ENCODE measurements at regions not wholly inside any gene's neighbourhood (a gene's known extent, or its start where the extent isn't known, plus 50 kb on each side); places are given as distances from the start of the nearest gene placed in this dataset.

- no peak for DNase-seq (ENCODE audit: extremely low read depth, low read depth)
Measured at GRCh38 chrX:20352935-20353336, 86.2 kb upstream of the RPS6KA3 start.

- no peak for DNase-seq (ENCODE audit: extremely low read depth, low read depth)
Measured at GRCh38 chrX:20352504-20352903, 85.8 kb upstream of the RPS6KA3 start.

GRCh38 chrX:20350596-20350995 lies 83.9 kb upstream of the RPS6KA3 start:
- DNase-seq (ENCODE audit: extremely low read depth, low read depth), result no peak

GRCh38 chrX:20348139-20348538 lies 81.4 kb upstream of the RPS6KA3 start:
- DNase-seq (ENCODE audit: extremely low read depth, low read depth), result no peak

- no peak for DNase-seq (ENCODE audit: extremely low read depth, low read depth)
Measured at GRCh38 chrX:20347481-20347880, 80.8 kb upstream of the RPS6KA3 start.

GRCh38 chrX:20333672-20334071 lies 67.0 kb upstream of the RPS6KA3 start:
- no peak for DNase-seq (ENCODE audit: extremely low read depth, low read depth)

GRCh38 chrX:20330545-20330944 lies 63.8 kb upstream of the RPS6KA3 start:
- no peak for DNase-seq (ENCODE audit: extremely low read depth, low read depth)

GRCh38 chrX:20329435-20329834 lies 62.7 kb upstream of the RPS6KA3 start:
- DNase-seq (ENCODE audit: extremely low read depth, low read depth), result no peak

- DNase-seq (ENCODE audit: extremely low read depth, low read depth), result no peak
Measured at GRCh38 chrX:20325786-20326388, 59.2 kb upstream of the RPS6KA3 start.

- DNase-seq (ENCODE audit: extremely low read depth, low read depth), result no peak
Measured at GRCh38 chrX:20322887-20323286, 56.2 kb upstream of the RPS6KA3 start.

GRCh38 chrX:20320461-20321159 lies 53.9 kb upstream of the RPS6KA3 start:
- no peak for DNase-seq (ENCODE audit: extremely low read depth, low read depth)

- no peak for DNase-seq (ENCODE audit: extremely low read depth, low read depth)
Measured at GRCh38 chrX:20319054-20319453, 52.3 kb upstream of the RPS6KA3 start.

- DNase-seq (ENCODE audit: extremely low read depth, low read depth), result no peak
Measured at GRCh38 chrX:20317873-20318272, 51.2 kb upstream of the RPS6KA3 start.
